MM.1S (cell line): ENCODE measurements at regions not wholly inside any gene's neighbourhood (a gene's known extent, or its start where the extent isn't known, plus 50 kb on each side); places are given as distances from the start of the nearest gene placed in this dataset.

Experiments used
- CTCF ChIP-seq: fragments of 300-600 bp; sonication (generic); IDR thresholded peaks from 2 replicates; pipeline ENCODE4 v1.5.1; 2016; ENCODE audit warnings: antibody characterized with exemption, low read length, mixed read lengths
- EZH2phosphoT487 ChIP-seq: fragments of 300-600 bp; sonication (generic); IDR thresholded peaks from 2 replicates; pipeline ENCODE4 v1.6.1; 2018; ENCODE audit warnings: antibody characterized with exemption, low read length

DNA sequence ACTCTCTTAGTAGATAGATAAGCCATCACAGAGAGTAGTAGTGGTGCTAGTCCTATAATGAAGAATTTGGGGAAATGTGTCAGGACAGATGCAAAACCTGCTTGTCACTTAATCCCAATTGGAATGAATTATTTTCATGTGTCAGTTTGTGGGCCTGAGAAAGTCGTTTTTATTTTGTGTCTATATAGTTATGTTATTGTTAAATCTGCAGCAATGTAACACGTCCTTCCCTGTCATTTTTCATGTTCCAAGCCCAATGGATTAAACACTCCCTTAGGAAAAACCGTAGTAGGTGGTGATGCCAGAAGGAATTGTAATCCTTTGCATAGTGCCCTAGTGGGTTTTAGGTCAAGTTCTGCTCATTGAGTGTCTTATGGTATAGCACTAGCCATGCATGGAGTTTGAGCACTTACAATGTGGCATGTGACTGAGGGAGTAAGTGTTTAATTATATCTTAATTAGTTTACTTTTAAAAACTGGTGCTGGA, 105.9 kb upstream of the PRSS16 start:
- TF ChIP-seq CTCF (no peak), EZH2phosphoT487 (no peak)
